ENCODE measurements at regions not wholly inside any gene's neighbourhood (a gene's known extent, or its start where the extent isn't known, plus 50 kb on each side); places are given as distances from the start of the nearest gene placed in this dataset.

DNA sequence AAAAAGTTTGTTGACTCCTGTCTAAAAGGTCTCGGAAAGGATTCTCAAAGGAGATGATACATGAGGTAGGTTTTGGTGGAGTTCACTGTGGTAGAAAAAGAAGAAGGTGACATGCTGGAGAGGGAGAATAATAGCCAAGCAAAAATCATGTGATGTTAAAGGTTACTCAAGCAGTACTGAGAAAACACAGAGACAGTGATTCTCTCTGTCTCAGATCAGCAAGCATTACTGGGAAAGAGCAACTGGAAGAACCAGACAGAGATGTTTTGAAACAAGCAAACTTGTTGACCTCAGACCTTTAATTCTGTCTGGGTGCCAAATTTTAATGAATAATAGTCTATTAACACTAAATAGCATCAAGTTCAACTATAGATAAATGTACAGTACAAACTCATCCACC is 183.5 kb upstream of the PLEKHG7 start:
- Histone ChIP-seq H3K27ac (no peak overlapping the region), H3K9me3 (no peaks in the 10 kb centered on the region), H3K27me3 (replicated peaks; ENCODE audit: insufficient read depth) (no peaks in the 10 kb centered on the region), H3K4me3 (no peak overlapping the region), H3K4me1 (ENCODE audit: control insufficient read depth in 1 of 2, low read depth in 2 of 2) (no peaks in the 10 kb centered on the region), H3K36me3 (no peaks in the 10 kb centered on the region)
- no peak for DNase-seq (ENCODE audit: low spot score)
- ATAC-seq (ENCODE audit: insufficient number of reproducible peaks, low FRiP score, low read depth) = no peak
- TF ChIP-seq, protein P1, sequence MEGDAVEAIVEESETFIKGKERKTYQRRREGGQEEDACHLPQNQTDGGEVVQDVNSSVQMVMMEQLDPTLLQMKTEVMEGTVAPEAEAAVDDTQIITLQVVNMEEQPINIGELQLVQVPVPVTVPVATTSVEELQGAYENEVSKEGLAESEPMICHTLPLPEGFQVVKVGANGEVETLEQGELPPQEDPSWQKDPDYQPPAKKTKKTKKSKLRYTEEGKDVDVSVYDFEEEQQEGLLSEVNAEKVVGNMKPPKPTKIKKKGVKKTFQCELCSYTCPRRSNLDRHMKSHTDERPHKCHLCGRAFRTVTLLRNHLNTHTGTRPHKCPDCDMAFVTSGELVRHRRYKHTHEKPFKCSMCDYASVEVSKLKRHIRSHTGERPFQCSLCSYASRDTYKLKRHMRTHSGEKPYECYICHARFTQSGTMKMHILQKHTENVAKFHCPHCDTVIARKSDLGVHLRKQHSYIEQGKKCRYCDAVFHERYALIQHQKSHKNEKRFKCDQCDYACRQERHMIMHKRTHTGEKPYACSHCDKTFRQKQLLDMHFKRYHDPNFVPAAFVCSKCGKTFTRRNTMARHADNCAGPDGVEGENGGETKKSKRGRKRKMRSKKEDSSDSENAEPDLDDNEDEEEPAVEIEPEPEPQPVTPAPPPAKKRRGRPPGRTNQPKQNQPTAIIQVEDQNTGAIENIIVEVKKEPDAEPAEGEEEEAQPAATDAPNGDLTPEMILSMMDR (IDR thresholded peaks at IDR 0.05) = no peak

DNA sequence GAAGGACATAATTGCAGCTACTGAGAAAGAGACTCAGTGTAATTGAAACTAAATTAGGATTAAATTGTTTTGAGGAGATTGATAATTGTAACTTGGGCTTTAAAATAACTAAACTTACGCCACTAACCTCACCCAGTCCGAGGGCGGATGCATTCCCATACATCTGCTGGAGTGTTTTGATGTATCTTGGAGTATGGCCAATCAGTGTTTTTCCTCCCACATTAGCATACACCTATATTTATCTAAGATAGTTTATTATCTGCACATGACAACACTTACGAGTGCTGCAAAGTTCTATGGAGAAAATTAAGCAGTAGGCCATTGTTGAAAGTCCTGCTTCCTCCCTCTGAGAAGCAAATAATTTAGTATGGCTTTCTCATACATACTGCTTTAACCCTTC is 184.7 kb upstream of the PLEKHG7 start:
- no peaks in the 10 kb centered on the region for H3K36me3 ChIP-seq
- H3K9me3 ChIP-seq = no peaks in the 10 kb centered on the region
- ATAC-seq (ENCODE audit: insufficient number of reproducible peaks, low FRiP score, low read depth) (no peak), DNase-seq (ENCODE audit: low spot score) (no peak)
- no peaks in the 10 kb centered on the region for H3K4me1 ChIP-seq (ENCODE audit: control insufficient read depth in 1 of 2, low read depth in 2 of 2)
- TF ChIP-seq, protein P1 (IDR thresholded peaks at IDR 0.05) = no peak
- no peak overlapping the region for H3K27ac ChIP-seq
- no peak overlapping the region for H3K4me3 ChIP-seq
- H3K27me3 ChIP-seq (replicated peaks; ENCODE audit: insufficient read depth) = no peaks in the 10 kb centered on the region

DNA sequence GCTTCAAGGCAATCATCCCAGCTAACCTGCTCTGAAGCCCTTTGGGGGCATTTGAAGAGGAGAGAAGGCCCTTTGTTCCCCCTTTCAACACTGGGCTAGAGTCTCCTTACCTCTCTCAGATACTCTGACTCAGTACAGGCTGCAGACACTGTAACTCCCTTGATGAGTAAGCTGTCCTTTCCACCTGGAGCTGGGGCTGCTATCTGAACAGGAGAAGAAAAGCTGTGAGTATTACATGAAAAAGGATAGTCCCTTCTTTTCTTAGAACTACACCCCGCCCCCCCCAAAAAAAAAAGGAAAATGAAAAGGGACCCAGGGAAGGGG is 186.6 kb upstream of the PLEKHG7 start:
- Histone ChIP-seq H3K36me3 (no peaks in the 10 kb centered on the region), H3K4me3 (no peak overlapping the region), H3K9me3 (no peaks in the 10 kb centered on the region), H3K27me3 (replicated peaks; ENCODE audit: insufficient read depth) (no peaks in the 10 kb centered on the region), H3K27ac (no peak overlapping the region), H3K4me1 (ENCODE audit: control insufficient read depth in 1 of 2, low read depth in 2 of 2) (peaks cover 6 to 8% of the 10 kb centered on the region in 2 donors)
- ATAC-seq (ENCODE audit: insufficient number of reproducible peaks, low FRiP score, low read depth) = no peak
- DNase-seq (ENCODE audit: low spot score) = no peak
- TF ChIP-seq, protein P1 (IDR thresholded peaks at IDR 0.05) = no peak

DNA sequence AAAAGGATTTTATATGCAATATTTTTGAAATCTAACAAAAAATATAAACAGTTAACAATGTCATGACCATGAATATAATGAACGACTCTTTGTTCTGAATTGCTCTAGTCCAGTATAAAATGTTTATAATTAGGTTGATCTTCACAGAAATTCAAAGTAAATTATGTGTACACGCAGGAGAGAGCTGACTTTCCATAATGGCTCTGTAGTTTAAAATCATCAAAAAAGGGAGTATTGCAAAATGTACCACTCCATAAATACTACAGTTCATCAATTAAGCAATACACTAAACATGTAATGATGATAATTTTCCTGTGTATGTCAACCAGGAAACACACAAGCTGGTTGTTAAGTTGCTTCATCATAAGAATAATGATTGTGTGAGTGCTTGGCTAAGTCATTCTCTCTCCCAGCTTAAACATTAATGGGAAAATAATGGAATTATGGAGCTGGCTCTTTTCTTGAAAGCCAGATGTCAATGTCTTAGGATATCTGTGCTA is 189.5 kb upstream of the PLEKHG7 start:
- Histone ChIP-seq H3K4me3 (no peak overlapping the region), H3K36me3 (no peaks in the 10 kb centered on the region), H3K9me3 (no peaks in the 10 kb centered on the region), H3K4me1 (ENCODE audit: control insufficient read depth in 1 of 2, low read depth in 2 of 2) (peaks cover 8 to 11% of the 10 kb centered on the region in 2 donors), H3K27me3 (replicated peaks; ENCODE audit: insufficient read depth) (no peaks in the 10 kb centered on the region), H3K27ac (no peak overlapping the region)
- TF ChIP-seq, protein P1 (IDR thresholded peaks at IDR 0.05) = no peak
- no peak for ATAC-seq (ENCODE audit: insufficient number of reproducible peaks, low FRiP score, low read depth)
- DNase-seq (ENCODE audit: low spot score) = no peak

DNA sequence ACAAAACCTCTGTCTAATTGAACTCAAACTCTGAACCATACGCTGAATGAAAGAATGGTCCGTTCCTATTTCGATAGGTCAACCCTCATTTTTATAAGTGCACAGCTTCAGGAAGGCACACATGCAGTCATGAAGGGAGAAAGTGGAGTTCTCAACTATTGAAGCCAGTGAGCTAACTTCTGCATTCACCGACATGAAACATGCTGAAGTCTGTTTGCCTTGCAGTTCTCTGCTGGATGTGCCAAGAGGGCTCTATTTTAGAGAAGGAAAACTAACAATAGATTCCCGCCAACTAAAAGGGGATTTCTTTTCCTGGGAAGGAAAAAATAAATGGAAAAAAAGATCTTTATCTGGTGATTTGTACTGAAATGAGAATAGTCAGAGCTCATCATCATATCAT is 191.0 kb upstream of the PLEKHG7 start:
- no peak overlapping the region for H3K4me3 ChIP-seq
- H3K36me3 ChIP-seq = no peaks in the 10 kb centered on the region
- ATAC-seq (ENCODE audit: insufficient number of reproducible peaks, low FRiP score, low read depth) (no peak), DNase-seq (ENCODE audit: low spot score) (no peak)
- no peaks in the 10 kb centered on the region for H3K27me3 ChIP-seq (replicated peaks; ENCODE audit: insufficient read depth)
- TF ChIP-seq, protein P1 (IDR thresholded peaks at IDR 0.05) = no peak
- peaks cover 11 to 15% of the 10 kb centered on the region in 2 donors for H3K4me1 ChIP-seq (ENCODE audit: control insufficient read depth in 1 of 2, low read depth in 2 of 2)
- H3K9me3 ChIP-seq = no peaks in the 10 kb centered on the region
- peak overlapping the region in 1 of 2 donors; percentile 23 for H3K27ac ChIP-seq
